Endothelial cell of umbilical vein (primary cell): ENCODE measurements at regions not wholly inside any gene's neighbourhood (a gene's known extent, or its start where the extent isn't known, plus 50 kb on each side); places are given as distances from the start of the nearest gene placed in this dataset.

ENCODE experiments used
- BruUV-seq: library from RNA; stranded (reverse); fragments of 400-500 nt; replicated peaks from 2 replicates; lab custom pipeline; 2021; lab: Mats Ljungman, UMichigan
- CTCF ChIA-PET: fragments of 300-600, 350-600 bp; sonication (Branson Sonifier 250); formaldehyde crosslinking; loops from one replicate; lab custom pipeline; 2021; ENCODE audit warnings: antibody characterized with exemption, inconsistent platforms; lab: Charles Lee
- POLR2A ChIA-PET: fragments of 300-600, 350-600 bp; sonication (Branson Sonifier 250); formaldehyde crosslinking; loops from one replicate; lab custom pipeline; 2021; ENCODE audit warnings: antibody characterized with exemption, inconsistent platforms; lab: Charles Lee
- DNase-seq: peaks from one replicate; pipeline ENCODE4 v3.0.0-alpha.2; 2011; ENCODE audit warnings: low read depth, low spot score
- FAIRE-seq: peaks from 2 replicates; lab custom pipeline; 2011; peaks lifted over from hg19 to GRCh38; lab: Jason Lieb, UNC
- H2AFZ ChIP-seq: 2 replicates; pipeline ENCODE4 v1.6.0; 2012; ENCODE audit warnings: low read depth, low read length, control low read depth, inconsistent platforms
- H3K27ac ChIP-seq: 2 replicates; pipeline ENCODE4 v1.5.1; 2011; ENCODE audit warnings: low read depth, mild to moderate bottlenecking, control low read depth, low read length, moderate library complexity; ENCODE audit not compliant: insufficient read depth
- H3K27me3 ChIP-seq, 2 experiments: 2 replicates each; pipeline versions ENCODE4 v1.6.0 to v1.6.1; 2011; ENCODE audit warnings: low read length in 2 of 2, mixed read lengths in 1 of 2; ENCODE audit not compliant: control insufficient read depth in 2 of 2, insufficient read depth in 2 of 2
- H3K36me3 ChIP-seq, 2 experiments: 2 replicates in 1 of 2; 3 replicates in 1 of 2; pipeline ENCODE4 v1.5.1; 2011; ENCODE audit warnings: low read length in 2 of 2, mild to moderate bottlenecking in 1 of 2, moderate library complexity in 1 of 2; ENCODE audit not compliant: control insufficient read depth in 2 of 2, insufficient read depth in 2 of 2; ENCODE audit errors: extremely low read depth in 1 of 2
- H3K4me1 ChIP-seq: 3 replicates; pipeline ENCODE4 v1.5.1; 2011; ENCODE audit warnings: mild to moderate bottlenecking, low read length; ENCODE audit not compliant: control insufficient read depth, insufficient read depth; ENCODE audit errors: extremely low read depth
- H3K4me2 ChIP-seq: 2 replicates; pipeline ENCODE4 v1.6.1; 2011; ENCODE audit warnings: low read length, control low read depth, mixed read lengths; ENCODE audit not compliant: insufficient read depth
- H3K4me3 ChIP-seq, 3 experiments: fragments of 200-600 bp in 1 of 3; sonication (generic), shearing (Covaris generic) in 1 of 3; replicated peaks in 1 of 3; 2 replicates each; pipeline ENCODE4 v1.5.1; 2011 to 2016; ENCODE audit warnings: control low read depth in 3 of 3, low read length in 3 of 3, mild to moderate bottlenecking in 2 of 3, inconsistent platforms in 1 of 3, low read depth in 1 of 3, moderate library complexity in 1 of 3; ENCODE audit not compliant: insufficient read depth in 1 of 3
- H3K79me2 ChIP-seq: 2 replicates; pipeline ENCODE4 v1.6.0; 2012; ENCODE audit warnings: low read length, inconsistent platforms; ENCODE audit not compliant: control insufficient read depth, insufficient read depth
- H3K9ac ChIP-seq: replicated peaks from 2 replicates; pipeline ENCODE3; 2011; ENCODE audit warnings: low read length, control low read depth; ENCODE audit not compliant: insufficient read depth; ENCODE audit errors: extremely low read depth
- H3K9me1 ChIP-seq: replicated peaks from 3 replicates; pipeline ENCODE4 v1.6.0; 2011; ENCODE audit warnings: mild to moderate bottlenecking, low read length; ENCODE audit not compliant: control insufficient read depth, insufficient read depth; ENCODE audit errors: extremely low read depth
- H3K9me3 ChIP-seq: replicated peaks from 2 replicates; pipeline ENCODE4 v1.5.1; 2012; ENCODE audit warnings: low read length, inconsistent platforms; ENCODE audit not compliant: control insufficient read depth, insufficient read depth
- H4K20me1 ChIP-seq: replicated peaks from 2 replicates; pipeline ENCODE3; 2011; ENCODE audit warnings: mild to moderate bottlenecking, low read length; ENCODE audit not compliant: control insufficient read depth, insufficient read depth; ENCODE audit errors: extremely low read depth
- EZH2 ChIP-seq: IDR thresholded peaks from 2 replicates; pipeline ENCODE4 v1.6.1; 2012; ENCODE audit warnings: borderline replicate concordance, low read depth, mild to moderate bottlenecking, moderate library complexity, low read length, inconsistent platforms; ENCODE audit not compliant: severe bottlenecking
- FOS ChIP-seq: IDR thresholded peaks from 2 replicates; pipeline ENCODE4 v1.6.1; 2011; ENCODE audit warnings: mild to moderate bottlenecking, low read length, moderate library complexity, borderline replicate concordance; ENCODE audit not compliant: insufficient read depth
- GATA2 ChIP-seq: IDR thresholded peaks from 2 replicates; pipeline ENCODE4 v1.7.0; 2011; ENCODE audit warnings: low read depth, mild to moderate bottlenecking, moderate library complexity, mixed read lengths, low read length; ENCODE audit not compliant: insufficient read length, insufficient read depth
- JUN ChIP-seq: IDR thresholded peaks from 2 replicates; pipeline ENCODE4 v1.6.1; 2011; ENCODE audit warnings: borderline replicate concordance, low read depth; ENCODE audit not compliant: insufficient read length, insufficient read depth
- MAX ChIP-seq: IDR thresholded peaks from 2 replicates; pipeline ENCODE4 v1.6.1; 2011; ENCODE audit not compliant: insufficient read depth, insufficient read length
- MYC ChIP-seq: IDR thresholded peaks from one replicate; pipeline ENCODE4 v1.6.1; 2011; ENCODE audit warnings: mild to moderate bottlenecking, low read depth, low read length
- POLR2AphosphoS5 ChIP-seq: IDR thresholded peaks from 2 replicates; pipeline ENCODE4 v1.6.1; 2012; ENCODE audit warnings: low read depth, mild to moderate bottlenecking, control low read depth, low read length, moderate library complexity; ENCODE audit not compliant: insufficient read depth
- dilution Hi-C: fragments of 300-500 bp; cut with MboI; formaldehyde crosslinking; loops from one replicate; pipeline ENCODE4 v1.15.0; 2019; ENCODE audit warnings: low sequenced_read_pairs; ENCODE audit not compliant: extremely low pct_ligation_motif_present
- intact Hi-C: fragments of 100-400 bp; cut with micrococcal nuclease; formaldehyde crosslinking; loops from one replicate; pipeline ENCODE4 v1.10.0; 2022
- TF ChIP-seq, protein P1 (sequence below), 2 donors: IDR thresholded peaks; 1 replicate in 1 of 2; 2 replicates in 1 of 2; pipeline ENCODE4 v1.5.1; 2011; ENCODE audit warnings: low read length in 2 of 2, mild to moderate bottlenecking in 2 of 2, moderate library complexity in 2 of 2, control low read depth in 1 of 2, inconsistent platforms in 1 of 2, low read depth in 1 of 2; ENCODE audit not compliant: insufficient read depth in 1 of 2; ENCODE audit errors: extremely low read depth in 1 of 2

- CTCF ChIA-PET, result no interaction called here
- Histone ChIP-seq H3K9ac (no peak overlapping the region), H3K4me2 (no peak overlapping the region), H3K4me1 (no peaks in the 10 kb centered on the region), H3K9me3 (peaks cover 3% of the 10 kb centered on the region), H3K27ac (no peak overlapping the region), H3K27me3 (no peaks in the 10 kb centered on the region), H4K20me1 (no peaks in the 10 kb centered on the region), H3K36me3 (no peaks in the 10 kb centered on the region), H2AFZ (no peak overlapping the region), H3K4me3 (no peak overlapping the region), H3K9me1 (no peaks in the 10 kb centered on the region), H3K79me2 (no peaks in the 10 kb centered on the region)
- dilution Hi-C loops (no loop called here), intact Hi-C loops (no loop called here)
- no peak for DNase-seq
- TF ChIP-seq EZH2 (no peak), MAX (no peak), GATA2 (no peak), FOS (no peak)
- TF ChIP-seq, protein P1, sequence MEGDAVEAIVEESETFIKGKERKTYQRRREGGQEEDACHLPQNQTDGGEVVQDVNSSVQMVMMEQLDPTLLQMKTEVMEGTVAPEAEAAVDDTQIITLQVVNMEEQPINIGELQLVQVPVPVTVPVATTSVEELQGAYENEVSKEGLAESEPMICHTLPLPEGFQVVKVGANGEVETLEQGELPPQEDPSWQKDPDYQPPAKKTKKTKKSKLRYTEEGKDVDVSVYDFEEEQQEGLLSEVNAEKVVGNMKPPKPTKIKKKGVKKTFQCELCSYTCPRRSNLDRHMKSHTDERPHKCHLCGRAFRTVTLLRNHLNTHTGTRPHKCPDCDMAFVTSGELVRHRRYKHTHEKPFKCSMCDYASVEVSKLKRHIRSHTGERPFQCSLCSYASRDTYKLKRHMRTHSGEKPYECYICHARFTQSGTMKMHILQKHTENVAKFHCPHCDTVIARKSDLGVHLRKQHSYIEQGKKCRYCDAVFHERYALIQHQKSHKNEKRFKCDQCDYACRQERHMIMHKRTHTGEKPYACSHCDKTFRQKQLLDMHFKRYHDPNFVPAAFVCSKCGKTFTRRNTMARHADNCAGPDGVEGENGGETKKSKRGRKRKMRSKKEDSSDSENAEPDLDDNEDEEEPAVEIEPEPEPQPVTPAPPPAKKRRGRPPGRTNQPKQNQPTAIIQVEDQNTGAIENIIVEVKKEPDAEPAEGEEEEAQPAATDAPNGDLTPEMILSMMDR (IDR thresholded peaks at IDR 0.05; ENCODE audit: extremely low read depth in 1 of 2, insufficient read depth in 1 of 2, low read depth in 1 of 2, low read length in 2 of 2), result no peak
- no peak for FAIRE-seq
- BruUV-seq, result no TSS peak
- POLR2A ChIA-PET, result no interaction called here
These were observed 322.8 kb upstream of the FAT1 start for GRCh38 chr4:187046471-187046870.

DNA sequence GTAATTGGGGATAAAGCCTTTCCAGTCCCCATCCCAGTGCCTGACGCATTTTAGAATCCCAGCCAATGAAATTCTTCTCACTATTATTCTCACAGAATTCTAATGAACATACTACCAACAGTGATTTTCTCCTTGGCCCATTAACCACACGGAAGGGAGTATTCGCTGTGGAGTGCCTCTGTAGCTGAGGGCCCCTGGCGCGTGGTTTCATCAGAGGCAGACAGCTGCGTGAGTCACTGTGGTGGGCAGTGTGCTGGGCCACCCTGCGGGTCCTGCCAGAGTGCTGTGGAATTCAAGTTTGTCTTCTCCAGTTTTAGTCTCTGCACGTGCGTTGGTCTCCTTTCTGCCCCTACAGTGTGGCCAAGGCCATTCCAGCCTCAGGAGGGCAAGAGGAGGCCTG, 335.4 kb upstream of the FAT1 start:
- Histone ChIP-seq H3K4me2 (no peak overlapping the region), H3K9ac (no peak overlapping the region), H3K79me2 (no peaks in the 10 kb centered on the region), H3K27me3 (no peaks in the 10 kb centered on the region), H4K20me1 (no peaks in the 10 kb centered on the region), H3K9me1 (no peaks in the 10 kb centered on the region), H3K9me3 (no peaks in the 10 kb centered on the region), H3K36me3 (no peaks in the 10 kb centered on the region), H3K4me3 (no peak overlapping the region), H3K27ac (no peak overlapping the region), H2AFZ (no peak overlapping the region), H3K4me1 (no peaks in the 10 kb centered on the region)
- ChIA-PET CTCF (no interaction called here), POLR2A (no interaction called here)
- intact Hi-C loops, result no loop called here
- dilution Hi-C loops, result no loop called here
- no TSS peak for BruUV-seq
- FAIRE-seq (no peak), DNase-seq (no peak)
- no peak for TF ChIP-seq FOS
- no peak for TF ChIP-seq EZH2
- TF ChIP-seq GATA2, result no peak
- TF ChIP-seq POLR2AphosphoS5, result no peak
- no peak for TF ChIP-seq JUN
- TF ChIP-seq MAX, result no peak
- TF ChIP-seq, protein P1 (IDR thresholded peaks at IDR 0.05; ENCODE audit: extremely low read depth in 1 of 2, insufficient read depth in 1 of 2, low read depth in 1 of 2, low read length in 2 of 2), result no peak
- TF ChIP-seq MYC, result no peak
